Mesenchymal stem cell (in vitro differentiated cells and primary cell): ENCODE measurements at regions not wholly inside any gene's neighbourhood (a gene's known extent, or its start where the extent isn't known, plus 50 kb on each side); places are given as distances from the start of the nearest gene placed in this dataset.

Experiments
- DNase-seq: peaks from one replicate; pipeline ENCODE4 v3.0.0-alpha.2; 2013
- H2AFZ ChIP-seq: one replicate; pipeline ENCODE4 v1.6.1; 2013; ENCODE audit warnings: low read depth, mild to moderate bottlenecking, control low read depth, inconsistent platforms, low read length, moderate library complexity
- H2AK5ac ChIP-seq: 2 replicates; pipeline ENCODE4 v1.6.1; 2013; ENCODE audit warnings: low read length, moderate library complexity, mild to moderate bottlenecking, inconsistent platforms; ENCODE audit not compliant: severe bottlenecking
- H2BK120ac ChIP-seq: one replicate; pipeline ENCODE4 v1.6.1; 2013; ENCODE audit warnings: low read depth, mild to moderate bottlenecking, inconsistent platforms, low read length, moderate library complexity
- H2BK12ac ChIP-seq, 2 experiments: one replicate each; pipeline ENCODE4 v1.6.1; 2013; ENCODE audit warnings: inconsistent platforms in 2 of 2, low read length in 2 of 2, mild to moderate bottlenecking in 2 of 2, moderate library complexity in 2 of 2, control low read depth in 1 of 2
- H2BK15ac ChIP-seq: one replicate; pipeline ENCODE4 v1.6.1; 2013; ENCODE audit warnings: mild to moderate bottlenecking, low read depth, inconsistent platforms; ENCODE audit not compliant: poor library complexity, severe bottlenecking
- H2BK5ac ChIP-seq: 2 replicates; pipeline ENCODE4 v1.6.1; 2013; ENCODE audit warnings: low read depth, mild to moderate bottlenecking, low read length, control low read depth, inconsistent platforms; ENCODE audit not compliant: poor library complexity, severe bottlenecking
- H3K14ac ChIP-seq, 2 experiments: one replicate each; pipeline ENCODE4 v1.6.1; 2013; ENCODE audit warnings: inconsistent platforms in 2 of 2, low read length in 2 of 2, control low read depth in 1 of 2, mild to moderate bottlenecking in 1 of 2, moderate library complexity in 1 of 2
- H3K18ac ChIP-seq, 2 experiments: one replicate each; pipeline ENCODE4 v1.6.1; 2013; ENCODE audit warnings: inconsistent platforms in 2 of 2, low read length in 2 of 2, control low read depth in 1 of 2, low read depth in 1 of 2, mild to moderate bottlenecking in 1 of 2
- H3K23ac ChIP-seq, 2 experiments: one replicate each; pipeline ENCODE4 v1.6.1; 2013; ENCODE audit warnings: inconsistent platforms in 2 of 2, low read length in 2 of 2, mild to moderate bottlenecking in 2 of 2, moderate library complexity in 2 of 2, control low read depth in 1 of 2
- H3K27ac ChIP-seq: 2 replicates; pipeline ENCODE4 v1.5.1; 2013; ENCODE audit warnings: mild to moderate bottlenecking, moderate library complexity, low read length, control low read depth, inconsistent platforms; ENCODE audit not compliant: poor library complexity, severe bottlenecking
- H3K27me3 ChIP-seq, 2 experiments: 2 replicates each; pipeline versions ENCODE4 v1.6.1 to v1.7.0; 2013; ENCODE audit warnings: low read length in 2 of 2, mild to moderate bottlenecking in 2 of 2, moderate library complexity in 2 of 2, control low read depth in 1 of 2, inconsistent platforms in 1 of 2; ENCODE audit not compliant: control insufficient read depth in 1 of 2, insufficient read depth in 1 of 2
- H3K36me3 ChIP-seq, 2 experiments: 2 replicates each; pipeline versions ENCODE4 v1.6.1 to v1.7.0; 2013; ENCODE audit warnings: low read length in 2 of 2, control low read depth in 1 of 2, inconsistent platforms in 1 of 2, low read depth in 1 of 2, mild to moderate bottlenecking in 1 of 2; ENCODE audit not compliant: insufficient read depth in 2 of 2, control insufficient read depth in 1 of 2
- H3K4ac ChIP-seq, 2 experiments: one replicate each; pipeline ENCODE4 v1.6.1; 2013; ENCODE audit warnings: inconsistent platforms in 2 of 2, low read length in 2 of 2, mild to moderate bottlenecking in 2 of 2, moderate library complexity in 2 of 2, control low read depth in 1 of 2, low read depth in 1 of 2
- H3K4me1 ChIP-seq: 2 replicates; pipeline ENCODE4 v1.6.1; 2013; ENCODE audit warnings: low read depth, low read length, control low read depth; ENCODE audit not compliant: control insufficient read depth, insufficient read depth
- H3K4me2 ChIP-seq: 2 replicates; pipeline ENCODE4 v1.6.1; 2013; ENCODE audit warnings: low read length, mild to moderate bottlenecking, inconsistent platforms; ENCODE audit not compliant: poor library complexity, severe bottlenecking
- H3K4me3 ChIP-seq, 2 experiments: 2 replicates each; pipeline versions ENCODE4 v1.5.1 to v1.7.0; 2013; ENCODE audit warnings: low read length in 2 of 2, mild to moderate bottlenecking in 2 of 2, control low read depth in 1 of 2, low read depth in 1 of 2; ENCODE audit not compliant: insufficient read depth in 1 of 2
- H3K79me1 ChIP-seq: replicated peaks from 2 replicates; pipeline ENCODE4 v1.6.1; 2013; ENCODE audit warnings: mild to moderate bottlenecking, control low read depth, low read length, inconsistent platforms; ENCODE audit not compliant: poor library complexity, severe bottlenecking
- H3K9ac ChIP-seq: 2 replicates; pipeline ENCODE4 v1.7.0; 2013; ENCODE audit warnings: mild to moderate bottlenecking, low read length, moderate library complexity
- H3K9me3 ChIP-seq: 2 replicates; pipeline ENCODE4 v1.7.0; 2013; ENCODE audit warnings: mild to moderate bottlenecking, low read length; ENCODE audit not compliant: control insufficient read depth
- H4K8ac ChIP-seq: one replicate; pipeline ENCODE4 v1.6.1; 2013; ENCODE audit warnings: inconsistent platforms, mild to moderate bottlenecking, low read length, moderate library complexity
- H4K91ac ChIP-seq: one replicate; pipeline ENCODE4 v1.6.1; 2013; ENCODE audit warnings: mild to moderate bottlenecking, low read length, inconsistent platforms
- WGBS: methylation state at CpG from one replicate; pipeline ENCODE4 v1.1.7; 2013; ENCODE audit warnings: mixed read lengths; 5-methylcytosine and 5-hydroxymethylcytosine counted together

DNA sequence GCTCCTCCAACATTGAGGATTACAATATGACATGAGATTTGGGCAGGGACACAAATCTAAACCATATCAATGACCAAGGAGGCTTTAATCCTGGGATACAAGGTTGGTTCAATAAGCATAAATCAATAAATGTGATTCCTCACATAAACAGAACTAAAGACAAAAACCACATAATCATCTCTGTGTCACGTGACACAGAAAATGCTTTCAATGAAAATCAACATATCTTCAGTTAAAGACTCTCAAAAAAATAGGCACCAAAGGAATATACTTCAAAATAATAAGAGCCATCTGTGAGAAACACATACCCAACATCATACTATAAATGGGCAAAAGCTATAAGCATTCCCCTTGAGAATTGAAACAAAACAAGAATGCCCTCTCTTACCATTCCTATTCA lies 604.9 kb downstream of the SEMA5A start:
- no peak overlapping the region for H4K8ac ChIP-seq
- peaks cover 26% of the 10 kb centered on the region for H3K9me3 ChIP-seq
- no peak overlapping the region for H3K4ac ChIP-seq
- no peaks in the 10 kb centered on the region for H3K79me1 ChIP-seq
- no peak overlapping the region for H3K23ac ChIP-seq
- H2BK5ac ChIP-seq = no peak overlapping the region
- DNase-seq = no peak
- no peaks in the 10 kb centered on the region for H3K36me3 ChIP-seq
- no peak overlapping the region for H2AFZ ChIP-seq
- 69% methylated on average over 1 of the region's 1 CpG for WGBS
- no peak overlapping the region for H3K9ac ChIP-seq
- H3K4me2 ChIP-seq = no peak overlapping the region
- H4K91ac ChIP-seq = no peak overlapping the region
- H3K4me1 ChIP-seq = peaks cover 3% of the 10 kb centered on the region
- H3K18ac ChIP-seq = no peak overlapping the region
- no peak overlapping the region for H3K4me3 ChIP-seq
- H2BK120ac ChIP-seq = no peak overlapping the region
- no peak overlapping the region for H2BK15ac ChIP-seq
- H3K27ac ChIP-seq = no peak overlapping the region
- no peak overlapping the region for H3K14ac ChIP-seq
- no peak overlapping the region for H2BK12ac ChIP-seq
- no peaks in the 10 kb centered on the region for H3K27me3 ChIP-seq
- H2AK5ac ChIP-seq = no peak overlapping the region

DNA sequence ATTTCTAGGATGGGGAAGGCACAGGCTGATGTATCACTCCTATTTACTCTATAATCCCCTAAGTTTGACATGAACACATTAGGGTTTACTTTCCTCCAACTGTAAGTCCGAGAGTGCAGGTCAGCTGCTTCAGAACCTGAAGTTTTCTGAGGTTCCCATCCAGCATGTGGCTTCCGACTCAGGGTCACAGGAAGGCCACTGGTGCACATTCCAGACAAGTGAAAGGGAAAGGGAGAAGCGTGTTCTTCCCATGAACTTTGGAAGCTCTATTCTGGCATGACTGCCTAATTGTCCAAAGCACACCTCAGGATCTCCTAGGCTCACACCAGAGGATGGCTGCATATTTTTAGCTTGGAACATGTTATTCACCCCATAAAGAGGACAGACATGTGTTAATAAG lies 602.6 kb downstream of the SEMA5A start:
- no peak overlapping the region for H2BK12ac ChIP-seq
- H3K14ac ChIP-seq = no peak overlapping the region
- H3K36me3 ChIP-seq = no peaks in the 10 kb centered on the region
- H2BK15ac ChIP-seq = no peak overlapping the region
- peaks cover 18% of the 10 kb centered on the region for H3K9me3 ChIP-seq
- no peaks in the 10 kb centered on the region for H3K27me3 ChIP-seq
- no peak overlapping the region for H3K27ac ChIP-seq
- H2BK120ac ChIP-seq = no peak overlapping the region
- peak; percentile 9 for DNase-seq
- WGBS = 81% methylated on average over 3 of the region's 3 CpGs
- H2AK5ac ChIP-seq = no peak overlapping the region
- H3K18ac ChIP-seq = no peak overlapping the region
- H2AFZ ChIP-seq = no peak overlapping the region
- H3K9ac ChIP-seq = no peak overlapping the region
- no peak overlapping the region for H4K91ac ChIP-seq
- H3K4me2 ChIP-seq = no peak overlapping the region
- no peak overlapping the region for H2BK5ac ChIP-seq
- H3K79me1 ChIP-seq = no peaks in the 10 kb centered on the region
- no peak overlapping the region for H3K4ac ChIP-seq
- peaks cover 2% of the 10 kb centered on the region for H3K4me1 ChIP-seq
- H4K8ac ChIP-seq = no peak overlapping the region
- no peak overlapping the region for H3K23ac ChIP-seq
- H3K4me3 ChIP-seq = no peak overlapping the region

DNA sequence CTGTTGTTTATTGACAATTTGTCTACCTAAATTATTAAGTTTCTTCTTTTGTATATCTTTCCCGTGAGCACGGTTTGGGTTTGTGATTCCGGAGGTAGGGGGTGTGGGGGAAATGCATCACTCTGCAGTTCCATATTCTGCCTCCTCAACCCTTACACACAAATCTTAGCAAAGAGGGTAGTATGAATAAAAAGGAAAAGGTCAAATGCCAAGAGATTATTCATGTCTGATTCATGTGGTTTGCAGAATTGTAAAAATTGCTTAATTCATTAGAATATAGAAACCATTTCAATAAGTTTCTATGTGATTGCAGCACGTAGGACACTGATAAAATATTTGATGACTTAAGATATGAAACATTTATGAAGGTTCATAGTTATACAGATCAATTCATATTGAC lies 601.9 kb downstream of the SEMA5A start:
- no peak overlapping the region for H2BK15ac ChIP-seq
- no peak overlapping the region for H3K4ac ChIP-seq
- peaks cover 13% of the 10 kb centered on the region for H3K9me3 ChIP-seq
- H3K4me3 ChIP-seq = no peak overlapping the region
- H2AK5ac ChIP-seq = no peak overlapping the region
- H3K4me1 ChIP-seq = peaks cover 2% of the 10 kb centered on the region
- H2AFZ ChIP-seq = no peak overlapping the region
- no CpG with 5 or more reads among the region's 4 CpGs for WGBS
- no peak overlapping the region for H3K14ac ChIP-seq
- H3K18ac ChIP-seq = no peak overlapping the region
- H3K36me3 ChIP-seq = no peaks in the 10 kb centered on the region
- H3K27me3 ChIP-seq = no peaks in the 10 kb centered on the region
- H3K4me2 ChIP-seq = no peak overlapping the region
- no peak overlapping the region for H3K27ac ChIP-seq
- H2BK120ac ChIP-seq = no peak overlapping the region
- no peak overlapping the region for H3K9ac ChIP-seq
- H4K8ac ChIP-seq = no peak overlapping the region
- no peak overlapping the region for H3K23ac ChIP-seq
- no peak overlapping the region for H2BK12ac ChIP-seq
- no peaks in the 10 kb centered on the region for H3K79me1 ChIP-seq
- H4K91ac ChIP-seq = no peak overlapping the region
- no peak overlapping the region for H2BK5ac ChIP-seq
- DNase-seq = no peak

DNA sequence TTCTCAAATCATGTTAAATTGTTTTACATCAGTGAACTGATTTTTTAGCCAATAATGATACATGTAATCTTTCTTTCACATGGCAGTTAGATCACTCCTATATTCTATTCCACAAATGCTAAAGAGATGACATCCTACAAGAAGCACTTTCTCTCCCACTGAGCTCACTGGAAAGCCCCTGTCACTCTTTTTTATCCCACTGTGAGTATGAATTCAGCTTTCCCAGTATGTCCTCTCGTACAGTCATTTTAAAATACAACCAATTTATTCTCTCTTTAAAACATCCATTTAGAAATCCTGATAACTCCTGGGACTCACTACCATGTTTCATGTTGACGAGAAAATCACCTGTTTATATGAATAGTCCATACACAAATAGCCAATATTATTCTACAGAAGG lies 599.9 kb downstream of the SEMA5A start:
- no peak overlapping the region for H3K14ac ChIP-seq
- no peak overlapping the region for H2AK5ac ChIP-seq
- H2BK5ac ChIP-seq = no peak overlapping the region
- H4K91ac ChIP-seq = no peak overlapping the region
- no peaks in the 10 kb centered on the region for H3K79me1 ChIP-seq
- no peak overlapping the region for H2BK12ac ChIP-seq
- 97% methylated on average over 1 of the region's 2 CpGs for WGBS
- H3K9ac ChIP-seq = no peak overlapping the region
- H4K8ac ChIP-seq = no peak overlapping the region
- H3K18ac ChIP-seq = no peak overlapping the region
- no peak overlapping the region for H2AFZ ChIP-seq
- H3K23ac ChIP-seq = no peak overlapping the region
- no peak overlapping the region for H3K4me2 ChIP-seq
- DNase-seq = no peak
- no peak overlapping the region for H3K4me3 ChIP-seq
- H3K4me1 ChIP-seq = peaks cover 2% of the 10 kb centered on the region
- no peak overlapping the region for H3K4ac ChIP-seq
- H3K27ac ChIP-seq = no peak overlapping the region
- H2BK120ac ChIP-seq = no peak overlapping the region
- peaks cover 5% of the 10 kb centered on the region for H3K9me3 ChIP-seq
- no peak overlapping the region for H2BK15ac ChIP-seq
- no peaks in the 10 kb centered on the region for H3K36me3 ChIP-seq
- no peaks in the 10 kb centered on the region for H3K27me3 ChIP-seq
